HG02943 (cell line): ENCODE measurements at regions not wholly inside any gene's neighbourhood (a gene's known extent, or its start where the extent isn't known, plus 50 kb on each side); places are given as distances from the start of the nearest gene placed in this dataset.

Source experiments
- ATAC-seq: cut with Tn5 transposase; IDR thresholded peaks from one replicate; pipeline ENCODE4 v1.9.1; 2021; ENCODE audit warnings: mild to moderate bottlenecking, low read depth, moderate library complexity; ENCODE audit not compliant: unreplicated experiment

DNA sequence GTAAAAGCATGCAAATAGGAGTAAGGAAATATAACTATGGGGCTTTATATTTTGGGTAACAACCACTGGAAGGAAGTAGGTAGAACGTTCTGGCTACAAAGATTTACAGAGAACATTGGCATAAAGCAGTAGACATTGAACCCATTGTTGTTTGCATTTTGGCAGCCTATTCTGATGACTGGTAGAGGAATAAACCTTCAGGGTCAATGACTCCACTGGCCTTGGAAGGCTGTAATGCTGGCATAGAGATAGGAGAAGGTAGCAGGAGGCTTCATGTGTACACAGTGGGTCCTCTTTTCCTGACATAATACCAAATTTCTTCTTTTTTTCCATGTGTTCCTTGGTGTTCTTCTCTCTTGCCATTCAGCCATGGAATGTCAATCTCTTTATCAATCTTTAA is 462.8 kb upstream of the ZNF462 start:
- ATAC-seq: no peak

DNA sequence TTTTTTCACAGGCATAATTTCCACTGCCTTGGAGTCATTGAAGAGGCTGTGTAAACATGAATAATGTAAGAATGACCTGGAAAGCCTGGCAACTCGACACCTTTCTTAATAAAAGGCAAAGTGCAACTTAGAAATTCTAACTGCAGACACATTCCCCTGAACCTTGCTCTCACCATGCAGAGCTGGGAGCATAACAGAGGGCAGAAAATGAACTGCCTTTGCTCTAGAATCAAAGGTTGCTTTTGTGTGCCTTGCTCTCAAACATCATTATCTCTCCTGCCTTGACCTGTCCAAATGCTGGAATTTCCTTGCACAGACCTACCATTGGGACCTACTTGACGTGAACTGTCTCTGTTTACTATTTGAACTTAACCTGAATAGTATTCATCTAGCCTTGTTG is 462.0 kb upstream of the ZNF462 start:
- no peak for ATAC-seq

DNA sequence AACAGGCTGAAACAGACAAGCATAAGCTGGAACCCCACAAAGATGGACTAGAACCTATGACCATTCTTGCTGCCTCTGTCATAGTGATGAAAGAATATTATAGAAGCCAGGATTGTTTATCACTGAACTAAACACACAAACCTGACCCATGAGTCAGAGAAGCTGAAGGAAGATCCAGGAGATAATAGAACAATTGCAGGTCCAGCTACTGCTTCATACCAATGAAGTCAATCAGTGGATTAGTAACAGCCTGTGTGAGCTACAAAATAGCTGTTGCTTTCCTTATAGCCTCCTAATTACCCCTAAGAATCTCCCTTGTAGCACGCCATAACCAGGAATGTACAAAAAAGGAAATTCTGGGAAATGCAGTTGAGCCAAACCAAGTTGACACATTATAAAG is 459.9 kb upstream of the ZNF462 start:
- no peak for ATAC-seq

DNA sequence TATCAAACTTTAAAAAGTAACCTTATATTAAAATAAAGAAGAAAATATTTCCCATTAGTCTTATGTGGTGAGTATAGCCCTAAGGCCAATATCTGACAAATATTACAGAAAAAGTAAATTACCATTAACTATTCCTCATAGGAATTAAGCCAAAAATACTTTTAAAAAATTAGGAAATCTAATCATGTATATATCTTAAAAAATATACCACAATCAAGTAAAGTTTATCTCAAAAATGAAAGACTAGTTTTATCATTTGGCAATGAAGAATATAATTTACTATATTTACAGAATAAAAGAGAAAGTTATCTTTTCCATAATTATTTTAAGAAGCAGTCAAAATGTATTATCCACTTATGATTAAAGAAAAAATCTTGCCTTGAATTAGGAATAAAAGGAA is 458.8 kb upstream of the ZNF462 start:
- ATAC-seq: no peak

DNA sequence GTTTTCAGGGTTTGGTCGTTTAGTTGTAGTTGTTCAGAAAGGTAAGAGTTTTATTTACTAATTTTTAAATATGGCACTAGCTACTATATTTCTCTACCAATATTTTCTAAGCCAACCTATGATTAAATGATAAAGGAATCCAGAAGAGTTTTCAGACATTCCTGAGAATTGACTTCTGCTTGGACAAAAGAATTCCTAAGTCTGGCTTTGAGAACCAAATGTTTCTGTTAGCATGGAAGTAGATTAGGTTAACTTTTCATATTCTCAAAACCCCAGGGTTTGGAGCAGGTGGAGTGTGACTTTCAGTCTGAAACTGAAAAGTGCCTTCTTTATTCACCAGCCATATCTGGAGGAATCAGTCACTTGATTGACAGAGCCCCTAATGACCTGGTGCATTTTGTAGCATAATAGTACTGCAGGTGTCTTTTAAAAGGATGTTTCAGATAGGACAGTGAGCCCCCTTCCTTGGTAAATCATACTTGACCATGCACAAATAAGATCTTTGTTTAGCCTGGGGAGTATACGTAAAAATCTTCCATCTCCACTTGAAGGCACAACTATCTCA is 457.0 kb upstream of the ZNF462 start:
- no peak for ATAC-seq

DNA sequence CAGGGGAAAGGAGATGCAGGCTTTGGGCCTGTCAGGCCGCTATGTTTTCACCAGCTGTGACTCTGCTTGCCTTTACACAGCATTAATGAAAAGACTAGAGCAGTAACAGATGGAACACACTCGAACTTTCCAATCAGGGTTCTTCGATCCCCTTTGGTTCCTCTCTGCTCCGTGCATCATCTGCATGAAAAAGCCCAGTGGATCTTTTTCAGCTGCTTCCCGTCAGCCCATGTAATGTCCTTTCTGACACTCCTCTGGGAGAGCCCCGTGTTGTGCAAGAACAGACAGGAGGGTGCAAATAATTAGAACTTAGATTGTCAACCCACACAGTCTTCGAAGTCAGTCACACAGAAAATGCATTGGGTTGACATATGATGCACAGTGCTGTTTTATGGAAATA is 448.9 kb upstream of the ZNF462 start:
- no peak for ATAC-seq

DNA sequence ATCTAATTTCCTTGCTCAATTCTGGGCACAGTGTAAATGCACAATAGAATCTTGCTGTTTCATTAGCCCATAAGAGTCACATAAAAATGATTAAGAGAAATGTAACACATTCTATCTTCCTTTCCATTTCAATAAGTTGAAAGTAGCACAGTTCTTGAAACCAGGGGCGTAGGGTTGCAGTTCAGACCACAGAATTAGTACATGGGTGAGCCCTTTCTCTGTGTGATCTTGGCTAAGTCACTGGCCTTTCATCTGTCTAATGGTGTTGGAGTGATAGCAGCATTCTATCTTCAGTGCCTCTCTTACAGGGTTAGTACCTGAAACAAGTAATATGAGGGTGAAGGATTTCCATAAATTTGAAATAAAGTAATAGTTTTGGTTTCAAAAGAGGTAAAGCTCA is 445.3 kb upstream of the ZNF462 start:
- ATAC-seq: no peak

DNA sequence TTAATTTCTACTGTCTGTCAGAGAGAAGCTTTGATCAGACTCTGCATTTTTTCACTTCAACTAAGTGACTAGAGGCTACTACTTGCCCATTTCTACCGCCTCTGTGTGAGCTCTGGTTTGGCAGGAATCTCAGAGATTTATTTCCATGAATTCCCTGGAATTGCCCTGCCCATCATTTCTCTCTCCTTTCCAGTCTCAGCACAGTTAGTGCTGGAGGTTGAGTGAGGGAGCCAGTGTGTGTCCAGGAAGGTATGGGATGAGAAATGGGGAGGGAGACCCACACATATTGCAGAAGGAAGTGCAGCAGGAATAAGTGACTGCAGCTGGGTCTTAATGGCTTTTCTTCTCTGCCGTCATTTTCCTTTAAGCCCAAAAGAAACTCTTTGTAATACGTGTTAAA is 443.1 kb upstream of the ZNF462 start:
- ATAC-seq: no peak

DNA sequence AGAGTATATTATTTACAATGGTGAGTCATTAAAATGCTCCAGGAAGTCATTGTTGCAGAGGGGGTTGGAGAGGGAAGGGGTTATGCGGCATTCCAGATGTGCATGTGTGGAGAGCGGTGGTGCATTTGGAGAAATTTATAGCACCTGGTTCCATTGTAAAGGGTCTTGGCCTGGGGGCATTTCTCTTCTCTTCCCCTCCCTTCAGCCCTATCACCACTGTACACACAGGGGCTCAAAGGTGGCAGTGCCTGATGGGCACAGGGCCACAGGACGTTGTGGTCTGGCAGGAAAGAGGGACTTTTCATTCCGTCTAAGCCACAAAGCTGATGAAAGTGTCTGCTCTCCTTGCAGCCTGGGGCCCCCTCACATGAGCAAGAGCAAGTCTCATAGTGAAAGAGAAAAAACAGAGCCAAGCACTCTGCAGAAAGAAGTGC is 442.4 kb upstream of the ZNF462 start:
- ATAC-seq: peak; percentile 65

DNA sequence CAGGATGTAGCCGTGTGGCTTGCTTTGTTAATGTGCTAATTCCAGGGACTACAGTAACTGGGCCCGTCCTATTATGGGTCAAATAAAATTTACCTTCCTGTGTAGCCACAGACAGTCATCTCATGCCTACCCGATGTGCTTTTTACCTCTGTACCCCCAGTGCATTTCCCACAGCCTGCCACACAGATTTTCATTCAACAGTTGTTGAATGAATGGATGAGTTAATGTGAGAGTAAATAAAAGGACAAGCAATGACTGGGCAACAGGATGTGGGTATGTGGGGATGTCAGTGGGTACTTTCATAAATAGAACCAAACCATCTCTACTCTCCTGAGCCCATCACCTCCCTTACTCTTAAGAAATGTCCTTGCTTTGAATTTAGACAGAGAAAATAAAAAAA is 441.2 kb upstream of the ZNF462 start:
- peak; percentile 48 for ATAC-seq

DNA sequence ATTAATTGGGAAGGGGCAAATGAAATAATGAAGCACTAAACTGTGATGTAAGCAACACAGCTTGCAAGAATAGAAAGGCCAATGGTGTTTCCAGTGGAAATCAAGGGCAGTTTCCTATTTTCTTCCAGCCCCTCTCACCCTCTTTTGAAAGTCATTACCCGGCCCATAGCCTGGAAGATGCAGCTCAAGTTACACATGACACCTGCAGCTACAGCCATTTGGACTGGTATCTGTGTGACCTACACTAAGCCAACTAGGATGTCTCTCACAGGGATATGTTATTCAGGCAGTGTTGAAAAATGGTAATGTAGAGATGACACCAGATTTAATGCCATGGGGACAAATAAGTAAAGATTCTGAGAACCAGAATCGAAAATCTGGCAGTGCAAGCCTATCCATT is 439.4 kb upstream of the ZNF462 start:
- no peak for ATAC-seq

DNA sequence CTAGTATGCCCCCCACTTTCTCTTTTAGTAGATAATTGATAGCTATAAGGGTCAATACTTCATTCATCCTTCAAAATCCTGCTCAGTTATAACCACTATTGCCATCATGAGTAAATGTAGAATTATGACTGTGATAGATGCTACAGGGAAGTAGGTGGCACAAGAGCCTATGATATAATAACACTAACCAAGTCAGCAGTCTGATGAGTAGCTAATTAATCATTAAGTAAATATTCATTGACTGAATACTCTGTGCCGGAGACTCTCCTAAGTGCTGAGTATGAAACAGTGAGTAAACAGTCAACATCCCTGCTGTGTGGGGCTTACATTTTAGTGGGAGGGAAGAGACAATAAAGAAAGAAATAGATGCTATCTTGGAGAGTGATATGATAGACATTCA is 430.3 kb upstream of the ZNF462 start:
- no peak for ATAC-seq

DNA sequence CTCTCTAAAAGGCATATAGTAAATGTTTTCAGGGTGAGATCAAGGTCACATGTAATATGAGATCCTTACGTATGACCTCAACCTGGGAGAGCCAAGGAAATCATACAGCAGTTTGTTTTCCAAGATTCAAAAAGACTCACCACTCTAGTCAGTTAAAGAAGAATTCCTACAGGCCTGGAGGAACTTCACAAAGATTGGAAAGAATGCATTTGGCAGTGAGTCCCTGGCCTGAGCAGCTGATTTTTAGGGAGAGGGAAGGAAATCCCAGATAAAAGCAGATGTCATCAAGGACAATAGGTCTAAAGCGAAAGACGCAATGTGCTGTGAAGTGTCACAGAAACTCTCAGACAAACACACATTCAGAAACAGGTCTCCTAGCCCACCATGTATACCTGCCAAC is 424.0 kb upstream of the ZNF462 start:
- no peak for ATAC-seq

DNA sequence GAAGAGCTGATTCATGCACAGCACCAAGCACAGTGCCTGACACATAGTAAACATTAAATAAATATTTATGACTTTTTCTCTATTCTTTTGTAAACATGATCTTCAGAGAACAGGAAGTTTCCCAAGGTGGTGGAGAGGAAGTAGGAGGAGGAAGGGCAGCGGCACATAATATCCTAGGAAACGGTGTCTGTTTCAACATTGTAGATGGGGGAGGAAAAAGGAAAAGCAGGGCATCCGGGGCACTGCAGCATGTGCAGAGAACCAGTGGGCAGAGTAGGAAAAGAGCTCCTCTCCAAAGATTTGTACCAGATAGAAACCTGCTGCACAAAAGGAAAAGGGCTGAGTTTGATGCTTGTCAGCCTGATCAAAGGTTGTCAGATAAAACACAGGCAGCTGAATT is 421.7 kb upstream of the ZNF462 start:
- ATAC-seq: no peak

DNA sequence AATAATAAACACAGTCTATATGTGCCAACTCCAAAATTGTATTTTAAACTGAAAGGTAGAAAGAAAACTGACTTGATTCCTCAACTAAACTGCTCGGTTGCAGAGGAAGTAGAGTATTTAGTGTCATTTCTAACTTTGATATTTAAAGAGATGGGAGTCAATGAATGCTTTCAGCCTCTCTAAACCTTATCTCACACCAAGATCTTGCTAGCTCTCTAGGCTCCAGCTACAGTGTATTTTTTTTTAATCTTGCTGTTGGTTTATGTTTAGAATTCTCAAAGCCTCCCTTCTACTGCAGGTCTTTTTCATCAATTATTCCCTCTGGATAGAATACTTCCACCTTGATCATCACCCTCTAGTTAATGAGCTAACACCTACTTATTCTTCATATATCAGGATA is 419.4 kb upstream of the ZNF462 start:
- ATAC-seq: no peak

DNA sequence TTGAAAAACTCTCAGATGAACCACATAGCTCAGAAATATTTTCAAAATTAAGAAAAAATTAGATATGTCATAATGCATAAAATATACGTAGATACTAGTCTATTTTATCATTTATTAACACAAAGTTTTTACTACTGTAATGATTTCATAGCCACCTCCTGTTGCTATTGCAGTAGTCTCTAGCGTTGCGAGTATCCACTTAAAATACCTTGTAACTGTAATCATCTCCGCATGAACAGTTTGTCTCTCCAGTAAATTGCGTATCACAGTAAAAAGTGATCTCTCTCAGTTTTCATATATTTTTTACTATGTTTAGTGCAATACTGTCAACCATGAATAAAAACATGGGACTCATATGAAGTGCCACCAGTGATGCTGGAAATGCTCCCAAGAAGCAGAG is 417.9 kb upstream of the ZNF462 start:
- ATAC-seq: no peak

DNA sequence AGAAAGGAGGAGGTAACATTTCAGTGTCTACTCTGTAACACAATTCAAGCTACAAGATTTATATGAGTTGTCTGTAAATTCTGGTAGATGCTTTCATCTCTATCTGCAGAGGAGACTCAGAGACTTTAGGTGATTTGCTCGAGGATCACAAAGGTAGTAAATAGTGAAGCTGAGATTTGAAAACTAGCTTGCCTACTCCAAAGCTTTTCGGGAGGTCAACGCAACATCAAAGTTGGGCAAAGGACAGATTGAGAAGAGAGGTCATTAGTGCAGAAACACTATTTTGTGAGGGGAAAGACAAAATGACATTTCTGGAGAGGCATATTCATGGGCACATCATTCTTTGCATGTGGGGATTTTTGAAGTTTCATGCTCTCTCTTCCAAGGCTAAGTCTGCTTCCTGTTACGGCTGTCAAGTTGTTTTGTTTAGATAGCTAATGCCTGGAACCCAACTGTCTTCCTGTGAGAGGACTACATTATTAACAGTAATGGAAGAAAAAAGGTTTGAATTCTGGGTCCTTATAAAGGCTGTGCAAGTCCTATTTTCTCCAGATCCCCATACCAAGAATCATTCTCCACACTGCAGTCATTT is 413.5 kb upstream of the ZNF462 start:
- ATAC-seq: no peak

DNA sequence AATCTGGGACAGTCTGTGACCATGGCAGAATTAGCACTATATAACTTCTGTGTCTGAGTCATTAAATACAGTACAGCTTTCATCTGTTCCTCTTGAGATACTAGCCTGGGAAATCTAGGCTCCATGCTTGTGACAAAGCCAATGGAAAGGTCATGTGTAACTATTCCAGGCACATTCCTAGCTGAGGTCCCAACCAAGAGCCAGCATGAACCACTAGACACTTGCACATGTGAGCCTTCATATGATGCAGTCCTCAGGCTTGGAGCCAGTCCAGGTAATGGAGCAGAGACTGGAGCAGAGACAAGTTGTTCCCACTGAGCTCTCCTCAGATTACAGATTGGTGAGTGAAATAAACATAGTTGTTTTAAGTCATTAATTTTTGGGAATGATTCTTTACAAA is 412.4 kb upstream of the ZNF462 start:
- no peak for ATAC-seq

DNA sequence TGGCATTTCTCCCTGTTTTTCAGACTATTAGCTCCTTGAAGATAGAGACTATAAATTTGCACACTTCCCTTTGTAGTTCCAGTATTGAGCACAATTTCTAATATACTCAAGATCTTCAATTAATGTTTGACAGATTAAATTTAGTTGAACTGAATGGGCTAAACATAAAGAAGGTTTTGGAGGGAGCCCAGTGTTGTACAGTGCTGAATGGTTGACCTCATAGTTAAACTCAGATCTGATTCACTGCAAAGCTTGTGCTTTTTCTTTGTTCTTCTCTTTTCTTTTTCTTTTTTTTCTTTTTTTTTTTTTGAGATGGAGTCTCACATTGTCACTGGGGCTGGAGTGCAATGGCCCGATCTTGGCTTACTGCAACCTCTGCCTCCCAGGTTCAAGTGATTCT is 411.7 kb upstream of the ZNF462 start:
- ATAC-seq: no peak

DNA sequence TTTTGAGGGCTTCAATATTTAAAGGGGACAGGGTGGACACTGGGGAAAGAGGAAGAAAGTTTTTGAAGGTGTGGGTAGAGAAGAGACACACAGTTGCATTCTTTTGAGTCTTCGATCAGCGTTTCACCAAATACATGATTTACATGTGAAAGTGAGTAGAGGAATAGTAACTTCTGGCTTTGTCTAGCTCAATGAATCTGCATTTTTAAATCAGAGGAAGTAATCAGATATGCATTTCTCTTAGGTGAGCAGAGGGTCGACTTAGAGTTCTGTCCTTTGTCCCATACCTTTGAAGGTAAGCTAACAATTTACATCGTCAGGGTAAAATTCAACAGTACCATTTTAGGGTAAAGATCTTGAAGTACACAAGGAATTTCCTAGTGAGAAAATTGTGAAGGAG is 406.4 kb upstream of the ZNF462 start:
- no peak for ATAC-seq

DNA sequence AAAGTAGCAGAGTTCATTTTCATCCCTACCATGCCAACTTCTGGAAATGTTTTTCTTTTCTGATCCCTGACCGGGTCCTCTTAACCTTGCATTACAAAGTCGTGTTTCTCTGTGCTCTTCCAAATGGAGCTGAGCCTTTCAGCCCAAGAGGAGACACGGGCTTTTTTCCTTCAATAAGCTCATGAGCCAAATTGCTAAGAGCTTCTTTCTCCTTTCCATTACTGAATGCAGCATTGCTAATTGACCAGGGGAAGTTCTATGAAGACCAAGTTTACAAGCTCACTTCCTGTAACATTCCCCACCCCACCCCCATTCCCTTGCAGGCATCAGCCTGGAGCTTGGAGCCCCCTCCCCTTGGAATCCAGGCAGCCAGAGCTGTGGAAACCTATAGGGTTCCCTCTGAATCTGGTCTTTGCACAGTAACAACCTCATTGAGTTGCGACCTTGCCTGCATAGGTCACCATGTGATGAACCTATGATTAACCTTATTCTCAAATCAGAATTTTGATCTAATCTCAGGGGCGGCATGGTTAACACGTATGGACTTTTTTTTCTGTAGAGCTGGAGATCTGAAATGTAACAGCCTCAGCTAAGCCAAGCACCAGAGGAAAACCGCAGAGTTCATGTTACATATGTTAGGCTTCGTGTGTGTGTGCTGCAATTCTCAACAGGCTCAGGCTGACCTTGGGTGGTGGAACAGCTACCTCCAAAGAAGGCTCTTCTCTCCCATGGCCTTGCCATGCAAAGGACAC is 395.7 kb upstream of the ZNF462 start:
- ATAC-seq: no peak

DNA sequence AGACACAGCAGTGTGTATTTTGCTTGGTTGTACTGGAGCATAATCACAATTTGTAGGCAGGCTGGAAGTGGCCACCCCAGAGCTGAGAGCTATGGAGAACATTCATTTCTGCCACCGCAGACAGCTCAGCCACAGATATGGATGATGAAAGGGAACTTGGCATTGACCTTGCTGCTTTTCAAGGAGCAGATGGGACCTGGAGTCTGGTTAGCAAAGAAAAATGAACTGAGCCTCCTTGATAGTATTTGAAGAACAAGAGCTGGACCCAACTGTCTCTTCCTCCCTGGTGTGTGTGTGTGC is 395.2 kb upstream of the ZNF462 start:
- no peak for ATAC-seq
